Calu3 (cell line): ENCODE measurements at regions not wholly inside any gene's neighbourhood (a gene's known extent, or its start where the extent isn't known, plus 50 kb on each side); places are given as distances from the start of the nearest gene placed in this dataset.

Source experiments
- BruUV-seq: library from RNA; stranded (reverse); fragments of 400-500 nt; replicated peaks from 2 replicates; lab custom pipeline; 2021; lab: Mats Ljungman, UMichigan
- CTCF ChIA-PET: fragments of 300-600 bp; sonication (Branson Sonifier 250); formaldehyde crosslinking; loops from one replicate; lab custom pipeline; 2022; ENCODE audit warnings: antibody characterized with exemption; lab: Charles Lee
- DNase-seq: peaks from one replicate; pipeline ENCODE4 v3.0.0; 2022
- H3K27ac Mint-ChIP-seq: one replicate; pipeline ENCODE4 v1.8.0; 2022; ENCODE audit warnings: mixed read lengths; ENCODE audit not compliant: unreplicated experiment
- H3K27me3 Mint-ChIP-seq: one replicate; pipeline ENCODE4 v1.8.0; 2022; ENCODE audit warnings: mixed read lengths; ENCODE audit not compliant: unreplicated experiment
- H3K36me3 Mint-ChIP-seq: one replicate; pipeline ENCODE4 v1.8.0; 2022; ENCODE audit warnings: mild to moderate bottlenecking, moderate library complexity, mixed read lengths; ENCODE audit not compliant: insufficient read depth, unreplicated experiment
- H3K4me1 Mint-ChIP-seq: one replicate; pipeline ENCODE4 v1.8.0; 2022; ENCODE audit warnings: mild to moderate bottlenecking, low read depth, mixed read lengths; ENCODE audit not compliant: unreplicated experiment
- H3K4me3 Mint-ChIP-seq: one replicate; pipeline ENCODE4 v1.8.0; 2022; ENCODE audit warnings: mild to moderate bottlenecking, low read depth, moderate library complexity, mixed read lengths; ENCODE audit not compliant: unreplicated experiment
- H3K9me3 Mint-ChIP-seq: one replicate; pipeline ENCODE4 v1.8.0; 2022; ENCODE audit warnings: low read depth, mixed read lengths; ENCODE audit not compliant: unreplicated experiment
- intact Hi-C: fragments of 100-400 bp; cut with micrococcal nuclease; formaldehyde crosslinking; loops from one replicate; pipeline ENCODE4 v1.10.0; 2022; ENCODE audit not compliant: unreplicated experiment
- TF ChIP-seq, protein P1 (sequence below): fragments of 200-600 bp; IDR thresholded peaks from one replicate; pipeline ENCODE4 v1.8.0; 2022; ENCODE audit warnings: antibody characterized with exemption; ENCODE audit not compliant: unreplicated experiment

DNA sequence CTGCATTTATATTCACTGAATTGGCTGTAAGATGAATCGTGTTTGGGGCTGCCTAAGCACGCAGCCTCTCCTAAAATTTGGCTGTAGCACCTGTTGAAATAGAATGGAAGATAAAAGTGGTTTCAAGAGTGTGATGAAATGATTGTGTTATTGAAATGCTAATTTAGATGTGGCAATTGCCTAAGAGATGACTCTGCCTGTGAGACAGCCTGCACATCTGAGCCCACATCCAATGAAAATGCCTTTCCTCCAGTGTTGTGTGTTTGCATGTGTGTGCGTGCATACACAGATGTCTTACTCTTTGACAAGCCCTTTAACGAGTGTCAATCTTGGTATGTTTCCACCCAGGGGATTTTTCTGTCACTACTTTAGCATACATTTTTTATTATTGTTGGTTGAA is 346.9 kb downstream of the MEIS1 start:
- Mint-ChIP-seq H3K36me3 (no peaks in the 10 kb centered on the region), H3K4me3 (no peak overlapping the region), H3K4me1 (no peaks in the 10 kb centered on the region), H3K27me3 (no peaks in the 10 kb centered on the region), H3K27ac (no peak overlapping the region), H3K9me3 (peaks cover 3% of the 10 kb centered on the region)
- BruUV-seq = no TSS peak
- DNase-seq = no peak
- TF ChIP-seq, protein P1, sequence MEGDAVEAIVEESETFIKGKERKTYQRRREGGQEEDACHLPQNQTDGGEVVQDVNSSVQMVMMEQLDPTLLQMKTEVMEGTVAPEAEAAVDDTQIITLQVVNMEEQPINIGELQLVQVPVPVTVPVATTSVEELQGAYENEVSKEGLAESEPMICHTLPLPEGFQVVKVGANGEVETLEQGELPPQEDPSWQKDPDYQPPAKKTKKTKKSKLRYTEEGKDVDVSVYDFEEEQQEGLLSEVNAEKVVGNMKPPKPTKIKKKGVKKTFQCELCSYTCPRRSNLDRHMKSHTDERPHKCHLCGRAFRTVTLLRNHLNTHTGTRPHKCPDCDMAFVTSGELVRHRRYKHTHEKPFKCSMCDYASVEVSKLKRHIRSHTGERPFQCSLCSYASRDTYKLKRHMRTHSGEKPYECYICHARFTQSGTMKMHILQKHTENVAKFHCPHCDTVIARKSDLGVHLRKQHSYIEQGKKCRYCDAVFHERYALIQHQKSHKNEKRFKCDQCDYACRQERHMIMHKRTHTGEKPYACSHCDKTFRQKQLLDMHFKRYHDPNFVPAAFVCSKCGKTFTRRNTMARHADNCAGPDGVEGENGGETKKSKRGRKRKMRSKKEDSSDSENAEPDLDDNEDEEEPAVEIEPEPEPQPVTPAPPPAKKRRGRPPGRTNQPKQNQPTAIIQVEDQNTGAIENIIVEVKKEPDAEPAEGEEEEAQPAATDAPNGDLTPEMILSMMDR = no peak
- CTCF ChIA-PET = no interaction called here
- intact Hi-C loops = no loop called here

DNA sequence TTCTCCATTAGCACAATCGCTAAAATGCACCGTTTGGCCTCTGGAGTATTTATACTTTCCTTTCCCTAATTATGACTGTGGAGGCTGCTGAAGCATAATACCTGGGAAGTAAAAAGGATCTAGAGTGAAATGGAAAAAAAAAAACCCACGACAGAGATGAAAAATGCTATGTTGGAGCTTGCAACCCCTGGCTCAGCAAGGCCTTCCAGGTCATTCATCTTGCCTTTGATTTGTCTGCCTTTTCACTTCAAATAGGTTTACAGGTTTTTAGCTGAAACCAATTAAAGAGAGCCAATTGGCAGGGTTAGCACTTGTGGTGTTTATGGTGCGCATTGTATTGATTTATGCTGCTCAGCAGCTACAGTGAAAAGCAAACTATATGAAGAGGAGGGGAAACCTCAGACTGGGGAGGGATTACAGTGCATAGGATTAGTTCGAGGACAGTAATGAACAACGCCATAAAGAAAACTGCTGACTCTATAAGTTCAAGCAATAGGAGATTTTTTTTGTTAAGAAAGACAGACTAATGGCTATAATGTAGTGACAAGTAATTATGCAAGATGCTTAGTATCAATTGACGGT is 347.9 kb downstream of the MEIS1 start:
- DNase-seq = no peak
- CTCF ChIA-PET = interaction anchor here (0.7 kb wide), 1 partner anchor 868 kb away, joined by 3 read pairs; no protein-coding TSS in a partner anchor
- TF ChIP-seq, protein P1 = no peak
- Mint-ChIP-seq H3K27me3 (no peaks in the 10 kb centered on the region), H3K4me3 (no peak overlapping the region), H3K36me3 (no peaks in the 10 kb centered on the region), H3K27ac (no peak overlapping the region), H3K9me3 (peaks cover 3% of the 10 kb centered on the region), H3K4me1 (no peaks in the 10 kb centered on the region)
- intact Hi-C loops = no loop called here
- no TSS peak for BruUV-seq

- TF ChIP-seq, protein P1 = no peak
- H3K4me1 Mint-ChIP-seq = no peaks in the 10 kb centered on the region
- H3K4me3 Mint-ChIP-seq = no peak overlapping the region
- no peak for DNase-seq
- CTCF ChIA-PET = no interaction called here
- intact Hi-C loops = no loop called here
- H3K27ac Mint-ChIP-seq = no peak overlapping the region
- H3K27me3 Mint-ChIP-seq = no peaks in the 10 kb centered on the region
- no peaks in the 10 kb centered on the region for H3K9me3 Mint-ChIP-seq
- no TSS peak for BruUV-seq
- H3K36me3 Mint-ChIP-seq = no peaks in the 10 kb centered on the region
Measured at GRCh38 chr2:66789741-66790140, 354.8 kb downstream of the MEIS1 start.

DNA sequence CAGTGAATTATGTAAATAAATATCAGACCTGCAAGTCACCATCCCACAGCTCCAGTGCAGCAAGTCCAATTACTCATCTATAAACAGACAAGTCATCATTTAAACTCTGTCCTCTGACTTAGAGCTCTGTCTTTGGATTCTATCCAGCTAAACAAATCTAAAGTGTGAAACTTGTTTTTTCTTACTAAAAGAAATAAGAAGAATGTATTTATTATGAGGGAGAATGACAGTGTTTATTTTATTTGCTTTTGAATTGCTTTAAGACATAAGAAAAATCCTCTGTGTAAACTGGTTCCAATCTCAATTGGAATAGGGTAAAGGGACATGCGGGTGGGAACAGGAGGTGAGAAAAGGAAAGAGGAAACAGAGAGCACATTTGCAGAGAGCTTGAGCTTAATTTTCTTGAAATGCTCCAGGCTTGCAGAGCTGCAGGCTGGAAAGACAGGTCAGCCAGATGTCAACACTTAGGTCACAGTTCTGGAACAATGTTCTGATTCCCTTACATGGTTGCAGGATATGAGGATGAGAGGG is 355.8 kb downstream of the MEIS1 start:
- Mint-ChIP-seq H3K27ac (no peak overlapping the region), H3K36me3 (no peaks in the 10 kb centered on the region), H3K27me3 (no peaks in the 10 kb centered on the region), H3K4me1 (no peaks in the 10 kb centered on the region), H3K9me3 (no peaks in the 10 kb centered on the region), H3K4me3 (no peak overlapping the region)
- intact Hi-C loops = no loop called here
- CTCF ChIA-PET = interaction anchor here (0.6 kb wide), 1 partner anchor 10 kb away, joined by 3 read pairs; no protein-coding TSS in a partner anchor
- BruUV-seq = no TSS peak
- TF ChIP-seq, protein P1 = no peak
- no peak for DNase-seq
